HEK293 (cell line): ENCODE measurements at regions not wholly inside any gene's neighbourhood (a gene's known extent, or its start where the extent isn't known, plus 50 kb on each side); places are given as distances from the start of the nearest gene placed in this dataset.

Experiments
- CTCF ChIA-PET: fragments of 350-600 bp; formaldehyde crosslinking; extraction: SDS; loops from one replicate; lab custom pipeline; 2021; ENCODE audit warnings: antibody characterized with exemption; lab: Yijun Ruan, JAX
- POLR2A ChIA-PET: fragments of 300-600 bp; formaldehyde crosslinking; extraction: SDS; loops from one replicate; lab custom pipeline; 2020; ENCODE audit warnings: antibody characterized with exemption, inconsistent platforms; lab: Yijun Ruan, JAX
- H3K27ac ChIP-seq: fragments of 200-500 bp; sonication (Bioruptor generic); 2 replicates; pipeline ENCODE4 v1.5.1; 2014; ENCODE audit warnings: low read depth, low read length, control low read depth, inconsistent platforms; ENCODE audit errors: extremely low read depth
- H3K36me3 ChIP-seq, 2 experiments: fragments of 200-500 bp in 1 of 2; sonication (Bioruptor generic) in 1 of 2; 1 replicate in 1 of 2; 2 replicates in 1 of 2; pipeline ENCODE4 v1.5.1; 2014 to 2017; ENCODE audit warnings: inconsistent platforms in 2 of 2, low read length in 2 of 2; ENCODE audit not compliant: control insufficient read depth in 2 of 2, insufficient read depth in 1 of 2
- H3K4me1 ChIP-seq: fragments of 200-500 bp; sonication (Bioruptor generic); 2 replicates; pipeline ENCODE4 v1.5.1; 2014; ENCODE audit warnings: mild to moderate bottlenecking, low read length, inconsistent platforms; ENCODE audit not compliant: control insufficient read depth, insufficient read depth
- H3K4me3 ChIP-seq: 2 replicates; pipeline ENCODE4 v1.5.1; 2011; ENCODE audit warnings: low read depth, mild to moderate bottlenecking, control low read depth, low read length, moderate library complexity
- H3K9me3 ChIP-seq: fragments of 200-500 bp; sonication (Bioruptor generic); 2 replicates; pipeline ENCODE4 v1.5.1; 2014; ENCODE audit warnings: low read depth, low read length, inconsistent platforms; ENCODE audit not compliant: control insufficient read depth, insufficient read depth
- BCL11A ChIP-seq: fragments of 450-650 bp; formaldehyde crosslinking; IDR thresholded peaks from 2 replicates; pipeline ENCODE4 v1.5.1; 2016; ENCODE audit warnings: low read depth, missing biosample characterization, missing genetic modification characterization
- GLI4 ChIP-seq: fragments of 450-650 bp; formaldehyde crosslinking; IDR thresholded peaks from 2 replicates; pipeline ENCODE4 v1.5.1; 2016; ENCODE audit warnings: missing biosample characterization, missing genetic modification characterization
- MYNN ChIP-seq: fragments of 450-650 bp; formaldehyde crosslinking; IDR thresholded peaks from 2 replicates; pipeline ENCODE4 v1.5.1; 2016; ENCODE audit warnings: missing biosample characterization, missing genetic modification characterization, borderline replicate concordance
- SCRT1 ChIP-seq: fragments of 450-650 bp; formaldehyde crosslinking; IDR thresholded peaks from 2 replicates; pipeline ENCODE4 v1.5.1; 2016; ENCODE audit warnings: missing biosample characterization, missing genetic modification characterization, borderline replicate concordance
- SCRT2 ChIP-seq: fragments of 450-650 bp; formaldehyde crosslinking; IDR thresholded peaks from 2 replicates; pipeline ENCODE4 v1.5.1; 2016; ENCODE audit warnings: missing biosample characterization, missing genetic modification characterization
- SETDB1 ChIP-seq: IDR thresholded peaks from one replicate; pipeline ENCODE4 v1.6.1; 2017; ENCODE audit warnings: mild to moderate bottlenecking, low read length, moderate library complexity, mixed read lengths; ENCODE audit not compliant: insufficient read length
- ZNF138 ChIP-seq: fragments of 450-650 bp; formaldehyde crosslinking; IDR thresholded peaks from 2 replicates; pipeline ENCODE4 v1.5.1; 2016; ENCODE audit warnings: missing biosample characterization, missing genetic modification characterization, borderline replicate concordance
- ZNF146 ChIP-seq: fragments of 450-650 bp; formaldehyde crosslinking; IDR thresholded peaks from 2 replicates; pipeline ENCODE4 v1.5.1; 2016; ENCODE audit warnings: missing biosample characterization, missing genetic modification characterization
- ZNF157 ChIP-seq: fragments of 450-650 bp; formaldehyde crosslinking; IDR thresholded peaks from 2 replicates; pipeline ENCODE4 v1.5.1; 2016; ENCODE audit warnings: missing biosample characterization, missing genetic modification characterization
- ZNF175 ChIP-seq: fragments of 450-650 bp; formaldehyde crosslinking; IDR thresholded peaks from 2 replicates; pipeline ENCODE4 v1.5.1; 2016; ENCODE audit warnings: missing biosample characterization, missing genetic modification characterization
- ZNF274 ChIP-seq, 2 experiments: fragments of 200-500 bp in 1 of 2; fragments of 450-650 bp in 1 of 2; sonication (Bioruptor generic) in 1 of 2; formaldehyde crosslinking in 1 of 2; IDR thresholded peaks; 2 replicates each; pipeline versions ENCODE4 v1.5.1 to v1.6.1; 2014 to 2016; ENCODE audit warnings: borderline replicate concordance in 1 of 2, inconsistent platforms in 1 of 2, low read length in 1 of 2, missing biosample characterization in 1 of 2, missing genetic modification characterization in 1 of 2
- ZNF391 ChIP-seq: fragments of 450-650 bp; formaldehyde crosslinking; IDR thresholded peaks from 2 replicates; pipeline ENCODE4 v1.5.1; 2016; ENCODE audit warnings: low read depth, missing biosample characterization, missing genetic modification characterization, borderline replicate concordance
- ZNF394 ChIP-seq: fragments of 450-650 bp; formaldehyde crosslinking; IDR thresholded peaks from 2 replicates; pipeline ENCODE4 v1.5.1; 2016; ENCODE audit warnings: missing biosample characterization, missing genetic modification characterization, mild to moderate bottlenecking, moderate library complexity, borderline replicate concordance
- ZNF514 ChIP-seq: fragments of 450-650 bp; formaldehyde crosslinking; IDR thresholded peaks from 2 replicates; pipeline ENCODE4 v1.5.1; 2016; ENCODE audit warnings: missing biosample characterization, missing genetic modification characterization
- ZNF529 ChIP-seq: fragments of 450-650 bp; formaldehyde crosslinking; IDR thresholded peaks from 2 replicates; pipeline ENCODE4 v1.5.1; 2017; ENCODE audit warnings: missing genetic modification characterization, missing biosample characterization; ENCODE audit not compliant: insufficient replicate concordance
- ZNF560 ChIP-seq: fragments of 450-650 bp; formaldehyde crosslinking; IDR thresholded peaks from 2 replicates; pipeline ENCODE4 v1.5.1; 2017; ENCODE audit warnings: missing biosample characterization, missing genetic modification characterization, borderline replicate concordance
- ZSCAN4 ChIP-seq: fragments of 450-650 bp; formaldehyde crosslinking; IDR thresholded peaks from 2 replicates; pipeline ENCODE4 v1.5.1; 2017; ENCODE audit warnings: missing biosample characterization, missing genetic modification characterization
- TF ChIP-seq, protein P1 (sequence below): fragments of 450-650 bp; formaldehyde crosslinking; IDR thresholded peaks from 2 replicates; pipeline ENCODE4 v1.5.1; 2016; ENCODE audit warnings: missing biosample characterization, missing genetic modification characterization
- TF ChIP-seq, protein P2 (sequence below): fragments of 450-650 bp; IDR thresholded peaks from 2 replicates; pipeline ENCODE4 v1.5.1; 2018; ENCODE audit warnings: missing biosample characterization, missing genetic modification characterization
- TF ChIP-seq, protein P3 (sequence below): fragments of 450-650 bp; formaldehyde crosslinking; IDR thresholded peaks from 2 replicates; pipeline ENCODE4 v1.5.1; 2017; ENCODE audit warnings: missing biosample characterization, missing genetic modification characterization

DNA sequence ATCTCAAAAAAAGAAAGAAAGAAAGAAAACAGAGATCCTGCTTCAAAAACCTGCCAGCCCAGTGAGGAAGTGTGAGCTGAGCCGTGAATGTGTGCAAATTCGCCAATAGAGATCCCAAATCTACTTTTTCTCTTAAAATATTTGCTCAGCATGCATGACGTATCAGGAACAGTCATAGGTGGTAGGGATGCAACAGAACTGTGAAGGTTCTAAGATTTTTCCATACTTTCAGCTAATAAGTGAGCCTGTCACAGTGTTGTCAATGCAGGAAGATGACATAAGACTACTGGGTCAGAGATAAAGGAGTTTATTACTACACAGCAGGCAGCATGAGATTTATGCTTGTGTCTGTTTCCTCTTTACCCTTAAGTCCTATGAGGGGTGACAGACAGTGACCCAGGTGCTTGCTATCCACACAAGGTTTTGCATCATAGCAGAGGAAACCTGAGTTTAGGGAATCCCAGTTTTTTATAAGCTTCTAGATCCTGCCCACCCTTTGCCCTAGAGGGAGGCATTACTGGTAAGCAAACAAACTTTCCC is 273.4 kb downstream of the BMP7 start:
- ChIA-PET POLR2A (no interaction called here), CTCF (interaction anchor here (0.6 kb wide), 1 partner anchor 150 kb away, joined by 3 read pairs; no protein-coding TSS in a partner anchor)
- Histone ChIP-seq H3K4me3 (no peak overlapping the region), H3K4me1 (peaks cover under 1% of the 10 kb centered on the region), H3K36me3 (no peaks in the 10 kb centered on the region), H3K9me3 (no peaks in the 10 kb centered on the region), H3K27ac (no peak overlapping the region)
- TF ChIP-seq SCRT1 (no peak), BCL11A (tag by site-specific recombination) (no peak), ZNF138 (tag by site-specific recombination) (no peak), MYNN (no peak), ZNF146 (tag by site-specific recombination) (no peak), ZNF394 (tag by site-specific recombination) (no peak), GLI4 (no peak), ZNF514 (no peak), ZNF274 (IDR thresholded peaks at IDR 0.05; ENCODE audit: low read length) (no peak), ZNF274 (tag by site-specific recombination; IDR thresholded peaks at IDR 0.05; ENCODE audit: borderline replicate concordance) (no peak), ZSCAN4 (tag by site-specific recombination) (no peak), ZNF391 (tag by site-specific recombination) (no peak), ZNF529 (tag by site-specific recombination) (no peak)
- TF ChIP-seq, protein P1, sequence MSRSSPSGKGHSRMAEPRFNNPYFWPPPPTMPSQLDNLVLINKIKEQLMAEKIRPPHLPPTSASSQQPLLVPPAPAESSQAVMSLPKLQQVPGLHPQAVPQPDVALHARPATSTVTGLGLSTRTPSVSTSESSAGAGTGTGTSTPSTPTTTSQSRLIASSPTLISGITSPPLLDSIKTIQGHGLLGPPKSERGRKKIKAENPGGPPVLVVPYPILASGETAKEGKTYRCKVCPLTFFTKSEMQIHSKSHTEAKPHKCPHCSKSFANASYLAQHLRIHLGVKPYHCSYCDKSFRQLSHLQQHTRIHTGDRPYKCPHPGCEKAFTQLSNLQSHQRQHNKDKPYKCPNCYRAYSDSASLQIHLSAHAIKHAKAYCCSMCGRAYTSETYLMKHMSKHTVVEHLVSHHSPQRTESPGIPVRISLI (tag by site-specific recombination) = no peak

GRCh38 chr20:56994006-56994405 is 272.4 kb downstream of the BMP7 start:
- H3K4me3 ChIP-seq = no peak overlapping the region
- ChIA-PET POLR2A (no interaction called here), CTCF (interaction anchor here (0.8 to 3.1 kb wide), 3 partner anchors 11 to 68 kb away, joined by 3 to 14 read pairs (median 5); no protein-coding TSS in a partner anchor)
- H3K27ac ChIP-seq = no peak overlapping the region
- H3K4me1 ChIP-seq = no peaks in the 10 kb centered on the region
- no peaks in the 10 kb centered on the region for H3K9me3 ChIP-seq
- TF ChIP-seq ZNF175 (tag by site-specific recombination) (no peak), ZNF157 (tag by site-specific recombination) (no peak), SCRT2 (tag by site-specific recombination) (no peak), ZNF560 (tag by site-specific recombination) (no peak), SETDB1 (no peak)
- TF ChIP-seq, protein P2, sequence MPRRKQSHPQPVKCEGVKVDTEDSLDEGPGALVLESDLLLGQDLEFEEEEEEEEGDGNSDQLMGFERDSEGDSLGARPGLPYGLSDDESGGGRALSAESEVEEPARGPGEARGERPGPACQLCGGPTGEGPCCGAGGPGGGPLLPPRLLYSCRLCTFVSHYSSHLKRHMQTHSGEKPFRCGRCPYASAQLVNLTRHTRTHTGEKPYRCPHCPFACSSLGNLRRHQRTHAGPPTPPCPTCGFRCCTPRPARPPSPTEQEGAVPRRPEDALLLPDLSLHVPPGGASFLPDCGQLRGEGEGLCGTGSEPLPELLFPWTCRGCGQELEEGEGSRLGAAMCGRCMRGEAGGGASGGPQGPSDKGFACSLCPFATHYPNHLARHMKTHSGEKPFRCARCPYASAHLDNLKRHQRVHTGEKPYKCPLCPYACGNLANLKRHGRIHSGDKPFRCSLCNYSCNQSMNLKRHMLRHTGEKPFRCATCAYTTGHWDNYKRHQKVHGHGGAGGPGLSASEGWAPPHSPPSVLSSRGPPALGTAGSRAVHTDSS (tag by site-specific recombination) = no peak
- TF ChIP-seq, protein P1 (tag by site-specific recombination) = no peak
- TF ChIP-seq, protein P3, sequence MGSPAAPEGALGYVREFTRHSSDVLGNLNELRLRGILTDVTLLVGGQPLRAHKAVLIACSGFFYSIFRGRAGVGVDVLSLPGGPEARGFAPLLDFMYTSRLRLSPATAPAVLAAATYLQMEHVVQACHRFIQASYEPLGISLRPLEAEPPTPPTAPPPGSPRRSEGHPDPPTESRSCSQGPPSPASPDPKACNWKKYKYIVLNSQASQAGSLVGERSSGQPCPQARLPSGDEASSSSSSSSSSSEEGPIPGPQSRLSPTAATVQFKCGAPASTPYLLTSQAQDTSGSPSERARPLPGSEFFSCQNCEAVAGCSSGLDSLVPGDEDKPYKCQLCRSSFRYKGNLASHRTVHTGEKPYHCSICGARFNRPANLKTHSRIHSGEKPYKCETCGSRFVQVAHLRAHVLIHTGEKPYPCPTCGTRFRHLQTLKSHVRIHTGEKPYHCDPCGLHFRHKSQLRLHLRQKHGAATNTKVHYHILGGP = no peak
- no peaks in the 10 kb centered on the region for H3K36me3 ChIP-seq
